ENCODE measurements at regions not wholly inside any gene's neighbourhood (a gene's known extent, or its start where the extent isn't known, plus 50 kb on each side); places are given as distances from the start of the nearest gene placed in this dataset.

- DNase-seq = no peak
- Histone ChIP-seq H3K36me3 (replicated peaks; ENCODE audit: insufficient read depth, low read length) (no peaks in the 10 kb centered on the region), H3K4me2 (ENCODE audit: low read depth, low read length) (no peak overlapping the region), H2AFZ (ENCODE audit: low read length) (no peak overlapping the region), H3K79me2 (ENCODE audit: low read length) (no peaks in the 10 kb centered on the region), H3K4me3 (ENCODE audit: low read length) (no peak overlapping the region), H3K27me3 (replicated peaks; ENCODE audit: insufficient read depth, low read length) (no peaks in the 10 kb centered on the region), H4K20me1 (ENCODE audit: insufficient read depth, low read length) (no peaks in the 10 kb centered on the region), H3K9me3 (replicated peaks; ENCODE audit: insufficient read depth, low read length) (no peaks in the 10 kb centered on the region), H3K9me2 (replicated peaks; ENCODE audit: insufficient read depth, low read length) (no peaks in the 10 kb centered on the region), H3K4me1 (ENCODE audit: low read length) (no peaks in the 10 kb centered on the region), H3K9ac (ENCODE audit: low read length) (no peak overlapping the region), H3K27ac (ENCODE audit: low read length) (no peak overlapping the region), H3F3A (ENCODE audit: insufficient read depth, low read length) (no peaks in the 10 kb centered on the region)
- TF ChIP-seq CTCF (IDR thresholded peaks at IDR 0.05; ENCODE audit: low read length) = no peak
- no peak for TF ChIP-seq EZH2 (optimal IDR thresholded peaks at IDR 0.05; ENCODE audit: low read depth, low read length)
- no peak for TF ChIP-seq EZH2phosphoT487 (IDR thresholded peaks at IDR 0.05; ENCODE audit: low read length)
These were observed 286.9 kb upstream of the CLINT1 start for GRCh38 chr5:158145827-158146226.

GRCh38 chr5:158143081-158143480 is 284.1 kb upstream of the CLINT1 start:
- H4K20me1 ChIP-seq (ENCODE audit: insufficient read depth, low read length) = no peaks in the 10 kb centered on the region
- TF ChIP-seq EZH2phosphoT487 (IDR thresholded peaks at IDR 0.05; ENCODE audit: low read length) (no peak), EZH2 (optimal IDR thresholded peaks at IDR 0.05; ENCODE audit: low read depth, low read length) (no peak), CTCF (IDR thresholded peaks at IDR 0.05; ENCODE audit: low read length) (no peak)
- no peaks in the 10 kb centered on the region for H3F3A ChIP-seq (ENCODE audit: insufficient read depth, low read length)
- H3K79me2 ChIP-seq (ENCODE audit: low read length) = no peaks in the 10 kb centered on the region
- H3K9me2 ChIP-seq (replicated peaks; ENCODE audit: insufficient read depth, low read length) = no peaks in the 10 kb centered on the region
- no peak overlapping the region for H3K4me2 ChIP-seq (ENCODE audit: low read depth, low read length)
- H3K9me3 ChIP-seq (replicated peaks; ENCODE audit: insufficient read depth, low read length) = no peaks in the 10 kb centered on the region
- no peak overlapping the region for H3K9ac ChIP-seq (ENCODE audit: low read length)
- H3K4me3 ChIP-seq (ENCODE audit: low read length) = no peak overlapping the region
- H3K27ac ChIP-seq (ENCODE audit: low read length) = no peak overlapping the region
- H3K4me1 ChIP-seq (ENCODE audit: low read length) = no peaks in the 10 kb centered on the region
- no peaks in the 10 kb centered on the region for H3K27me3 ChIP-seq (replicated peaks; ENCODE audit: insufficient read depth, low read length)
- H3K36me3 ChIP-seq (replicated peaks; ENCODE audit: insufficient read depth, low read length) = no peaks in the 10 kb centered on the region
- H2AFZ ChIP-seq (ENCODE audit: low read length) = no peak overlapping the region
- DNase-seq = no peak

- Histone ChIP-seq H3K36me3 (replicated peaks; ENCODE audit: insufficient read depth, low read length) (no peaks in the 10 kb centered on the region), H3K9me2 (replicated peaks; ENCODE audit: insufficient read depth, low read length) (no peaks in the 10 kb centered on the region), H3K9me3 (replicated peaks; ENCODE audit: insufficient read depth, low read length) (no peaks in the 10 kb centered on the region), H3K4me2 (ENCODE audit: low read depth, low read length) (no peak overlapping the region), H3K4me1 (ENCODE audit: low read length) (no peaks in the 10 kb centered on the region), H3K9ac (ENCODE audit: low read length) (no peak overlapping the region), H3K27me3 (replicated peaks; ENCODE audit: insufficient read depth, low read length) (no peaks in the 10 kb centered on the region), H4K20me1 (ENCODE audit: insufficient read depth, low read length) (no peaks in the 10 kb centered on the region), H3F3A (ENCODE audit: insufficient read depth, low read length) (no peaks in the 10 kb centered on the region), H3K27ac (ENCODE audit: low read length) (no peak overlapping the region), H3K79me2 (ENCODE audit: low read length) (no peaks in the 10 kb centered on the region), H3K4me3 (ENCODE audit: low read length) (no peak overlapping the region), H2AFZ (ENCODE audit: low read length) (no peak overlapping the region)
- no peak for DNase-seq
- TF ChIP-seq EZH2phosphoT487 (IDR thresholded peaks at IDR 0.05; ENCODE audit: low read length) (no peak), EZH2 (optimal IDR thresholded peaks at IDR 0.05; ENCODE audit: low read depth, low read length) (no peak), CTCF (IDR thresholded peaks at IDR 0.05; ENCODE audit: low read length) (no peak)
These were observed 283.2 kb upstream of the CLINT1 start for GRCh38 chr5:158142156-158142555.

Data from MM.1S (cell line).